ENCODE measurements at regions not wholly inside any gene's neighbourhood (a gene's known extent, or its start where the extent isn't known, plus 50 kb on each side); places are given as distances from the start of the nearest gene placed in this dataset.

DNA sequence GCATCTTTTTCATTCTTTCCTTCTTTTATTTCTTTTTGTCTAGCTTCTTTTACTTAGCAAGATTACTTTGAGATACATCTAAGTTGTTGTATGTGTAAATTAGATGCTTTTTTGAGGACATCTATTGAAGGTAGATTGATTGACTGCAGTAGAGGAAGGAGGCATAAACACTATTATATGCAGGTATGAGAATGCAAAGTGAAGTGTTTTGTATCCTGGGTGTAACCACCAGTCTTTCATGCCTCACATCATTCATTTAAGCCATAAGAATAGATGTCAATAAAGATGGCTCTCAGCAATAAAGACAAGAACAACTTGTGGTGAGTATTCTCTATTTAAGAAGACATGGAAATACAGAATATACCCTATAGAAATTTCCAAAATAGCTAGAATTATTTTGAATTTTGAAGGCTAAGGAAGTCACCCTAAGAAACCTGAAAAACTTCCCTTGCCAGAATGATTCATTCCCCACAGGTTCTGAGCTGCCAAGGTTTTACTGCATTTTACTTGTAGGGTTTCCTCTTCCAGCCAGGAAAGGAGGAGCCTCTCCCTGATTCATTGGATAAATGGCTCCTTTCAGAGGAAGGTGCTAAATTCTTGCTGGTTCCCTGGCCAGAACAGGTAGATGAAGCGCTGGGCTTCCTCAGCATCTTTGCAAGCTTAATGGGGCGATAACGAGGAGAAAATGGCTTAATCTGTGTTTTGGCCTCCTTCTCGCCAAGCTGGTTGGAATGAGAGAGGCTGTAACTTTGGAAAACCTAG is 279.8 kb upstream of the SLC14A2 start:
- 84 to 86% methylated on average over 4 of the region's 4 CpGs for WGBS, 2 donors
- Histone ChIP-seq H3K4me1 (no peaks in the 10 kb centered on the region), H3K36me3 (ENCODE audit: low read depth, missing control alignments) (no peaks in the 10 kb centered on the region), H3K27ac (no peak overlapping the region), H3K9me3 (no peaks in the 10 kb centered on the region), H3K27me3 (no peaks in the 10 kb centered on the region), H3K4me3 (no peak overlapping the region)
- TF ChIP-seq, protein P1, sequence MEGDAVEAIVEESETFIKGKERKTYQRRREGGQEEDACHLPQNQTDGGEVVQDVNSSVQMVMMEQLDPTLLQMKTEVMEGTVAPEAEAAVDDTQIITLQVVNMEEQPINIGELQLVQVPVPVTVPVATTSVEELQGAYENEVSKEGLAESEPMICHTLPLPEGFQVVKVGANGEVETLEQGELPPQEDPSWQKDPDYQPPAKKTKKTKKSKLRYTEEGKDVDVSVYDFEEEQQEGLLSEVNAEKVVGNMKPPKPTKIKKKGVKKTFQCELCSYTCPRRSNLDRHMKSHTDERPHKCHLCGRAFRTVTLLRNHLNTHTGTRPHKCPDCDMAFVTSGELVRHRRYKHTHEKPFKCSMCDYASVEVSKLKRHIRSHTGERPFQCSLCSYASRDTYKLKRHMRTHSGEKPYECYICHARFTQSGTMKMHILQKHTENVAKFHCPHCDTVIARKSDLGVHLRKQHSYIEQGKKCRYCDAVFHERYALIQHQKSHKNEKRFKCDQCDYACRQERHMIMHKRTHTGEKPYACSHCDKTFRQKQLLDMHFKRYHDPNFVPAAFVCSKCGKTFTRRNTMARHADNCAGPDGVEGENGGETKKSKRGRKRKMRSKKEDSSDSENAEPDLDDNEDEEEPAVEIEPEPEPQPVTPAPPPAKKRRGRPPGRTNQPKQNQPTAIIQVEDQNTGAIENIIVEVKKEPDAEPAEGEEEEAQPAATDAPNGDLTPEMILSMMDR (IDR thresholded peaks at IDR 0.05): no peak
- no peak for TF ChIP-seq POLR2A (IDR thresholded peaks at IDR 0.05)
- no peak for DNase-seq
- intact Hi-C loops (cut with DNase I; ENCODE audit: low total_unique reads): no loop called here

DNA sequence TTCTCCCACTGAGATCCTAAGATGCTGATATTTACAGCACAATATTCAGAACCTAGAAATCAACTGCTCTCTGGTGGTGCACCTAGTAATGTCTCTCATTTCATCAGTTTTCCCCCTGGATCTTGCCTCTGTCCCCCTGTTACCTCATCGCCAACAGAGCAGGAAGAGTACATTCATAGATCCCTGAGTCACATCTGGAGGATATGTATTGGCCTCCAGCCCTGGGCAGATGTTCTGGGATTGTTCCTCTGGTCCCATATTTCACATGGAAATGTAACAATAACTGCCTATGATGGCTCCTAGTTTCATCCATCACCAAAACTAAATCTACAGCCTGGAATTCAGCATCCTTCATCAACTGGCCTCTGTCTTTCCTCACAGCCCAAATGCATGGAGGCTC is 278.8 kb upstream of the SLC14A2 start:
- Histone ChIP-seq H3K27me3 (no peaks in the 10 kb centered on the region), H3K27ac (no peak overlapping the region), H3K9me3 (no peaks in the 10 kb centered on the region), H3K4me1 (no peaks in the 10 kb centered on the region), H3K4me3 (no peak overlapping the region), H3K36me3 (ENCODE audit: low read depth, missing control alignments) (no peaks in the 10 kb centered on the region)
- intact Hi-C loops (cut with DNase I; ENCODE audit: low total_unique reads): no loop called here
- TF ChIP-seq POLR2A (IDR thresholded peaks at IDR 0.05): no peak
- TF ChIP-seq, protein P1 (IDR thresholded peaks at IDR 0.05): no peak
- WGBS, 2 donors: 77 to 96% methylated on average over 1 of the region's 1 CpG
- DNase-seq: no peak

DNA sequence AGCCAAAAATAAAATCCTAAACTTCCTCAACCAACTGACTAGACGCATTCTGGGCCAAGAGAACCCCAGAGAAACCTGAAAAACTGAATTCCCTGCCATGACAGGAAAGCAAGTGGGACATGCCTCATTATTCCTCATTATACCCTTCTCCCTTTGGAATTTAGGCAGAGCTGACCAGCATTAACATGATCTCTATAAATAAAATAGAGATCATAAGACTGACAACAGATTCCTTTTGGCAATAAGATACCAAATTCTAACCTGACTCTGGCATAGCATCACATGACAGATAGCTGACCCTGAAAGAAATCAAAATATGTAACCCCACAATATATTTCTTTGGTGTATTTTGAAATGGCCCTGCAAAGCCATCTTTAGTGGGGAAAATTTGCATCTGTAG is 277.8 kb upstream of the SLC14A2 start:
- no peak for DNase-seq
- Histone ChIP-seq H3K9me3 (no peaks in the 10 kb centered on the region), H3K36me3 (ENCODE audit: low read depth, missing control alignments) (no peaks in the 10 kb centered on the region), H3K4me1 (peaks cover 6% of the 10 kb centered on the region), H3K27me3 (no peaks in the 10 kb centered on the region), H3K27ac (no peak overlapping the region), H3K4me3 (no peak overlapping the region)
- WGBS, 2 donors: 90 to 93% methylated on average over 1 of the region's 1 CpG
- intact Hi-C loops (cut with DNase I; ENCODE audit: low total_unique reads): no loop called here
- TF ChIP-seq, protein P1 (IDR thresholded peaks at IDR 0.05): no peak
- TF ChIP-seq POLR2A (IDR thresholded peaks at IDR 0.05): no peak

DNA sequence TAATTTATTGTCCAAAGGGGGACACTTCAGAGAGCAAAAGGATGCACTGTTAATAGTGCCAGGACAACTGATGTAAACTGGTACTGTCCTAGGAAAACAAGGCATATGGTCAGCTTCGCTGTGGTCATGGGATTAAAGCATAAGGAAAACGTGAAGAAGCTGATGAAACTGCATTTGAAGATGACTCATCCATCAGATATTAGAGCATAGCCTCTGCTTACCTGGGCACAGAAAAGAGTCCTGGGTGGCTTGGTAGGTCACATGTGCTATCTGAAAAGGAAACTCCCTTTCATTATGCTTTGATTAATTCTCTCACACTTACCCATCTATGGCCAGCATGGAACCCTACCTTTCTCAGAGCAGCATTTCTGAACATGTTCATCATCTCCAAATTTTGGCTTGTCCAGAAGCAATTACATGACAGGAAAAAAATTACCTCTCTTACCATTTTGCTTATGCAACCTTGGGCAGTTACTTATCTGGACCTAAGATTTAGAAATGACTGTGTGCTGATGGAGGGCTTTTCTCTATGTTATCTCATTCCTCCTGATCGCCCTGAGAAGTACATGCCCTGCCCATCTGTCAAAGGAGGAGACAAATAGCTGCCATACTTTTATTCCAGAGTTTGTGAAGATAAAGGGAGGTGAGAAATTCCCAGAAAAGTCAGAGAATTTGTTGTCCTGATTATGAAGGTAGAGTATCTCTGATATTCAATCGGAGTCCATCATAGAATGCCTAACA is 275.3 kb upstream of the SLC14A2 start:
- 69 to 87% methylated on average over 4 of the region's 4 CpGs for WGBS, 2 donors
- Histone ChIP-seq H3K27me3 (no peaks in the 10 kb centered on the region), H3K9me3 (no peaks in the 10 kb centered on the region), H3K36me3 (ENCODE audit: low read depth, missing control alignments) (no peaks in the 10 kb centered on the region), H3K27ac (no peak overlapping the region), H3K4me3 (no peak overlapping the region), H3K4me1 (peaks cover 8% of the 10 kb centered on the region)
- TF ChIP-seq POLR2A (IDR thresholded peaks at IDR 0.05): no peak
- TF ChIP-seq, protein P1 (IDR thresholded peaks at IDR 0.05): no peak
- DNase-seq: no peak
- intact Hi-C loops (cut with DNase I; ENCODE audit: low total_unique reads): no loop called here
